SH-SY5Y (cell line): ENCODE measurements at regions not wholly inside any gene's neighbourhood (a gene's known extent, or its start where the extent isn't known, plus 50 kb on each side); places are given as distances from the start of the nearest gene placed in this dataset.

Source experiments
- GATA2 ChIP-seq: IDR thresholded peaks from 2 replicates; pipeline ENCODE4 v1.6.1; 2011; ENCODE audit warnings: mild to moderate bottlenecking, low read depth, low read length
- GATA3 ChIP-seq: IDR thresholded peaks from 2 replicates; pipeline ENCODE4 v1.6.1; 2011; ENCODE audit warnings: low read depth, mild to moderate bottlenecking, low read length, moderate library complexity

GRCh38 chr12:13358391-13358905, 161.9 kb downstream of the EMP1 start:
- TF ChIP-seq GATA3 (no peak), GATA2 (no peak)
